ENCODE measurements at regions not wholly inside any gene's neighbourhood (a gene's known extent, or its start where the extent isn't known, plus 50 kb on each side); places are given as distances from the start of the nearest gene placed in this dataset.

DNA sequence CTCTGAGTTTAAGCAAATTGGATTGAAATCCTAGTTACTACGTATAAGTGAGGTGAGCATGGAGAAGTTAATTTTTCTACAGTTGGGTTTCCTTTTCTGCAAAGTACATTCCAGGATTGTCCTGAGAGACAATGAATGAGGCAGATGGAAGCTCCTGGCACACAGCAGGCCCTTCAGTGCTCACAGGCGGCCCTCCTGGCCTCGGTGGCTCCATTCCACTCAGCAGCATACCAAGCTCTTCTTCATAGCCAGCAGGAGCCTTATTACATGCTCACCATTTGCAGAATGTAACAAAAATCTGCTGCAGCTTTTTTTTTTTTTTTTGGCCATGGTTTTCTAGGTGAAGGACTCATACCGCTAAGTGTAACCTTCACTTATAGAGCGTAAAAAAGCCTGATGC, 113.2 kb upstream of the FAM9B start:
- no peaks in the 10 kb centered on the region for H3K36me3 Mint-ChIP-seq
- no peak for DNase-seq (ENCODE audit: extremely low spot score, unreplicated experiment)
- H3K9me3 Mint-ChIP-seq, result no peaks in the 10 kb centered on the region
- H3K27ac Mint-ChIP-seq, result no peak overlapping the region
- H3K27me3 Mint-ChIP-seq, result no peaks in the 10 kb centered on the region
- H3K4me1 Mint-ChIP-seq (ENCODE audit: unreplicated experiment), result peaks cover 6% of the 10 kb centered on the region
- no peak overlapping the region for H3K4me3 Mint-ChIP-seq
- TF ChIP-seq, protein P1, sequence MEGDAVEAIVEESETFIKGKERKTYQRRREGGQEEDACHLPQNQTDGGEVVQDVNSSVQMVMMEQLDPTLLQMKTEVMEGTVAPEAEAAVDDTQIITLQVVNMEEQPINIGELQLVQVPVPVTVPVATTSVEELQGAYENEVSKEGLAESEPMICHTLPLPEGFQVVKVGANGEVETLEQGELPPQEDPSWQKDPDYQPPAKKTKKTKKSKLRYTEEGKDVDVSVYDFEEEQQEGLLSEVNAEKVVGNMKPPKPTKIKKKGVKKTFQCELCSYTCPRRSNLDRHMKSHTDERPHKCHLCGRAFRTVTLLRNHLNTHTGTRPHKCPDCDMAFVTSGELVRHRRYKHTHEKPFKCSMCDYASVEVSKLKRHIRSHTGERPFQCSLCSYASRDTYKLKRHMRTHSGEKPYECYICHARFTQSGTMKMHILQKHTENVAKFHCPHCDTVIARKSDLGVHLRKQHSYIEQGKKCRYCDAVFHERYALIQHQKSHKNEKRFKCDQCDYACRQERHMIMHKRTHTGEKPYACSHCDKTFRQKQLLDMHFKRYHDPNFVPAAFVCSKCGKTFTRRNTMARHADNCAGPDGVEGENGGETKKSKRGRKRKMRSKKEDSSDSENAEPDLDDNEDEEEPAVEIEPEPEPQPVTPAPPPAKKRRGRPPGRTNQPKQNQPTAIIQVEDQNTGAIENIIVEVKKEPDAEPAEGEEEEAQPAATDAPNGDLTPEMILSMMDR (conservative IDR thresholded peaks at IDR 0.05), result no peak

DNA sequence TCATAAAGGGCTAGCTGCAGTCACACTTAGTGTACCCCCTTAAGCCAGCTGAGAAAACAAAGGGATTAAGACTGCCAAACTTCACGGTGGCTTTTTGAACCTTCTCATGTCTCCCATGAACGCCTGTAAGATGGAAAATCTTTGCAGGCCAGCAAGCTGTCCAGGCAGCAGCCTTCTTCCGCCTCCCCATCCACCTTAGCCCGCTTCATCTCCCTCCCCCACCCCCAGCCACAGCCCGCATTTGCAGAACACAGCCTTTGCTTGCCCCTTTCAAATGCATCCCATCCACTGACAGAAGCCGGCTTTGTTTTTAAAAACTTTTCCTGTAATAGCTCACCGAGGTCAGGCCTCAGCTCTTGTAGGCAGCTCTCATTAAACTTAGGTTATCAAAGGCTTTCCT, 113.8 kb upstream of the FAM9B start:
- Mint-ChIP-seq H3K4me3 (no peak overlapping the region), H3K36me3 (no peaks in the 10 kb centered on the region), H3K27ac (no peak overlapping the region), H3K9me3 (no peaks in the 10 kb centered on the region), H3K27me3 (no peaks in the 10 kb centered on the region), H3K4me1 (ENCODE audit: unreplicated experiment) (peaks cover 6% of the 10 kb centered on the region)
- TF ChIP-seq, protein P1 (conservative IDR thresholded peaks at IDR 0.05), result no peak
- no peak for DNase-seq (ENCODE audit: extremely low spot score, unreplicated experiment)

DNA sequence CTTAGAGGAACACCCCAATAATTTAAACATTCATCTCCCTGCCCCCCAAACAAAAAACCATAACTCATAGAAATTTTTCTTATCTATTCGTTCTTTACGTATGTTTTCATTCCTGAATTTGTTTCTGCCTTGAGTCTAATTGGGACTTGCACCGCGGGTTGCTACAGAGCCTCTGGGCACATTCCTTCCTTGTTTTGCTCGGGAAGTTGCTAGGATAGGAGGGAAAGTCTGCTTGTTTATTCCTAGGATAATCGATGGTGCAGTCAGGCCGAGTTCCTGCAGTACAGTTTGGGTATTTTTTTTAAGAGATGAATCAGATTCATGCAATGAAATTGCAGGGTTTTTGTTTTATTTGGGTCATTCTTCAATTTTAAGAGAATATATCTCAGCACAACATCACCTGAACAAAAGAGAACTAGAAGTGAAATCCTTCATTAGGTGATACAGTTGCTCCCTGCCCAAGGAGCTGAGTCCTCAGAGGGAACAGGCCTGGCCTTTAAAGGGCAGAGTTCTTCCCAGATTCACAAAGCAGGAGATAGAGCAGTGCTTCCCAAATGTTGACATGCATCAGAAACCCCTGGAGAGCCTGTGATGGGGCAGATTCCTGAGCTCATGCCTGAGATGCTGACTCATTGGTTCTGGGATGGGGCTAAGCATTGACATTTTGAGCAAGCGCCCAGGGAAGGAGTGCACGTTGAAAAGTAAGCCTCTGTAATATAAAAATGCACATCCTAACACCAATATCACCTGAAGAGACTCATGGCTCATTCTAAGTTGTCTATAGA, 114.9 kb upstream of the FAM9B start:
- Mint-ChIP-seq H3K27me3 (no peaks in the 10 kb centered on the region), H3K9me3 (no peaks in the 10 kb centered on the region), H3K27ac (peak overlapping the region; percentile 14), H3K36me3 (no peaks in the 10 kb centered on the region), H3K4me1 (ENCODE audit: unreplicated experiment) (peaks cover 6% of the 10 kb centered on the region), H3K4me3 (no peak overlapping the region)
- no peak for DNase-seq (ENCODE audit: extremely low spot score, unreplicated experiment)
- TF ChIP-seq, protein P1 (conservative IDR thresholded peaks at IDR 0.05), result no peak

DNA sequence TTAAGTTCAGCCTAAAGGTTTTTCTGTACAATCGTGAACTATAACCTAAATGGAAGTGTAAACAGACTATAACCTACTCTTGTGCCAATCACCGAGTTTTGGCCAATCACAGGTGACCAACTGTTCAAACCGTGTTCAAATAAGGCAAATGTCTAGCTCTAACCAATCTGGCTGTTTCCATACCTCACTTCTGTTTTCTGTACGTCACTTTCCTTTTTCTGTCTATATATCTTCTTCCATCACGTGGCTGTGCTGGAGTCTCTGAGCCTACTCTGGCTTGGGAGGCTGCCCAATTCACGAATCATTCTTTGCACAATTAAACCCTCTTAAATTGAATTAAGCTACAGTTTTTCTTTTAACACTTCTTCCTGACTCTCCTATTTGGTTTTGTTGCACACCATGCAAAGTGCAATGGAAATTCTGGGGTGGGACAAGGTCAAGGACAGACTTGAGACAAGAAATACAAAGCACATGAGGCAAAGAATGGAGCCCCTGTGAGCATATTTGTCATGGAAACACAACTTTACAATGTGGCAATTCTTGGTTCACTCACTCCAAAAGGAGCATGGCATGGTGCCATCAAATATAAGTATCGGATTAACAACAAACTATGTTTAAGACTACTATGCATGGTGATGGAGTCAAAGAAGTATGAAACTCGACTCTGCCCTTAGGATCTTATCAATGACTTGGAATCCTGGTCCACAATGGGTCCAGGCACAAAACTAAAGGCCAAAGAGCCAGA, 115.7 kb upstream of the FAM9B start:
- no peak overlapping the region for H3K27ac Mint-ChIP-seq
- no peaks in the 10 kb centered on the region for H3K9me3 Mint-ChIP-seq
- no peak overlapping the region for H3K4me3 Mint-ChIP-seq
- H3K36me3 Mint-ChIP-seq, result no peaks in the 10 kb centered on the region
- TF ChIP-seq, protein P1 (conservative IDR thresholded peaks at IDR 0.05), result no peak
- DNase-seq (ENCODE audit: extremely low spot score, unreplicated experiment), result no peak
- peaks cover 6% of the 10 kb centered on the region for H3K4me1 Mint-ChIP-seq (ENCODE audit: unreplicated experiment)
- H3K27me3 Mint-ChIP-seq, result no peaks in the 10 kb centered on the region

DNA sequence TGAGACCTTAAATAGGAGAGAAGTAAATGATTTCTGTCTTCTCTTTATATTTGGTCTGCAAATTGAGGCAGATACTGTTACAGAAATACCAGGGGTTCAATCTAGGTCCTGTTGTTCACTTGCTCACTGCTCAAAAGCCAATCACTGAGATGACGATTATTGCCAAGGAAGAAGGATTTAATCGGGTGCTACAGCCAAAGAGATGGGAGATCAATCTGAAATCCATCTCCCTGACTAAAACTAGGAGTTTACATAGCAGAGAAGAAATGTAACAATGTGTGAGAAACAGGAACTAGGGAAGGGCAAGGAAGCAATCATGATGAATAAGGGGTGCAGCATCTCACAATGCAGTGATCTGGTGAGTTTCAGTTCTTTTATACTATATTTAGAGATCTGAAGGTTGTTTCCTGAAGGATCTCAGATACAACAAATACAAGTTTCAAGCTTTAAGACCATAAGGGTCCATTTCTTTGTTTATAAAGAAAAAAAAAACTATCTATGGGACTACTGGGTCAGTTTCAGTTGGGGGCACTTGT, 117.9 kb upstream of the FAM9B start:
- Mint-ChIP-seq H3K9me3 (peaks cover 5% of the 10 kb centered on the region), H3K4me3 (no peak overlapping the region), H3K27ac (no peak overlapping the region), H3K36me3 (no peaks in the 10 kb centered on the region), H3K4me1 (ENCODE audit: unreplicated experiment) (peaks cover 6% of the 10 kb centered on the region), H3K27me3 (no peaks in the 10 kb centered on the region)
- no peak for DNase-seq (ENCODE audit: extremely low spot score, unreplicated experiment)
- TF ChIP-seq, protein P1 (conservative IDR thresholded peaks at IDR 0.05), result no peak
